ENCODE measurements at regions not wholly inside any gene's neighbourhood (a gene's known extent, or its start where the extent isn't known, plus 50 kb on each side); places are given as distances from the start of the nearest gene placed in this dataset.

DNA sequence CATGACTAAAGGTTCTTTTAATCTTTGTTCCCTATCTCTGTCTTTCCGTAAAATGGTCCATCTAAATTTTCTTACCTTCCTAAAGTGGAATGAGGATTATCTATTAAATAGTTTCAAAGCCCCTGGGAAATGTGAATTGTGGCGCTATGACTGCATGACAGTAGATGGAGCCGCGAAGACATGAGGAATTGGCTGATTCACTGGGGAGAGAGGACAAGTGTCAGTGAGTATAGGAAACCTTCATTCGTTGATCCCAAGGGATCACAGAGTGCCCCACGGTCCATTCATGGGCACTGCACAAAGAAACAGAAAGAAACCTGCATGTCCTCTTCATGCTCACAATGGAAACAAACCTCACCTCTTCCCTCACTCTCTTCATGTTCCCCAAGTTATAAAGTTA lies 479.3 kb upstream of the BTBD3 start:
- no peak for TF ChIP-seq EZH2 (IDR thresholded peaks at IDR 0.05; ENCODE audit: low read depth, unreplicated experiment)
- TF ChIP-seq POLR2AphosphoS5 (IDR thresholded peaks at IDR 0.05; ENCODE audit: low read depth), result no peak
- no peak for TF ChIP-seq CREB1 (CRISPR knock-in tag; IDR thresholded peaks at IDR 0.05; ENCODE audit: low read depth)
- TF ChIP-seq, protein P1, sequence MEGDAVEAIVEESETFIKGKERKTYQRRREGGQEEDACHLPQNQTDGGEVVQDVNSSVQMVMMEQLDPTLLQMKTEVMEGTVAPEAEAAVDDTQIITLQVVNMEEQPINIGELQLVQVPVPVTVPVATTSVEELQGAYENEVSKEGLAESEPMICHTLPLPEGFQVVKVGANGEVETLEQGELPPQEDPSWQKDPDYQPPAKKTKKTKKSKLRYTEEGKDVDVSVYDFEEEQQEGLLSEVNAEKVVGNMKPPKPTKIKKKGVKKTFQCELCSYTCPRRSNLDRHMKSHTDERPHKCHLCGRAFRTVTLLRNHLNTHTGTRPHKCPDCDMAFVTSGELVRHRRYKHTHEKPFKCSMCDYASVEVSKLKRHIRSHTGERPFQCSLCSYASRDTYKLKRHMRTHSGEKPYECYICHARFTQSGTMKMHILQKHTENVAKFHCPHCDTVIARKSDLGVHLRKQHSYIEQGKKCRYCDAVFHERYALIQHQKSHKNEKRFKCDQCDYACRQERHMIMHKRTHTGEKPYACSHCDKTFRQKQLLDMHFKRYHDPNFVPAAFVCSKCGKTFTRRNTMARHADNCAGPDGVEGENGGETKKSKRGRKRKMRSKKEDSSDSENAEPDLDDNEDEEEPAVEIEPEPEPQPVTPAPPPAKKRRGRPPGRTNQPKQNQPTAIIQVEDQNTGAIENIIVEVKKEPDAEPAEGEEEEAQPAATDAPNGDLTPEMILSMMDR (conservative IDR thresholded peaks at IDR 0.05; ENCODE audit: low read depth in 2 of 2), result peak in 1 of 2 experiments; percentile 69; a peak in 3 of 4 replicates
- no peak for TF ChIP-seq EZH2phosphoT487 (IDR thresholded peaks at IDR 0.05; ENCODE audit: unreplicated experiment)
- no peak for TF ChIP-seq JUNB (IDR thresholded peaks at IDR 0.05; ENCODE audit: unreplicated experiment)
- TF ChIP-seq, protein P2, sequence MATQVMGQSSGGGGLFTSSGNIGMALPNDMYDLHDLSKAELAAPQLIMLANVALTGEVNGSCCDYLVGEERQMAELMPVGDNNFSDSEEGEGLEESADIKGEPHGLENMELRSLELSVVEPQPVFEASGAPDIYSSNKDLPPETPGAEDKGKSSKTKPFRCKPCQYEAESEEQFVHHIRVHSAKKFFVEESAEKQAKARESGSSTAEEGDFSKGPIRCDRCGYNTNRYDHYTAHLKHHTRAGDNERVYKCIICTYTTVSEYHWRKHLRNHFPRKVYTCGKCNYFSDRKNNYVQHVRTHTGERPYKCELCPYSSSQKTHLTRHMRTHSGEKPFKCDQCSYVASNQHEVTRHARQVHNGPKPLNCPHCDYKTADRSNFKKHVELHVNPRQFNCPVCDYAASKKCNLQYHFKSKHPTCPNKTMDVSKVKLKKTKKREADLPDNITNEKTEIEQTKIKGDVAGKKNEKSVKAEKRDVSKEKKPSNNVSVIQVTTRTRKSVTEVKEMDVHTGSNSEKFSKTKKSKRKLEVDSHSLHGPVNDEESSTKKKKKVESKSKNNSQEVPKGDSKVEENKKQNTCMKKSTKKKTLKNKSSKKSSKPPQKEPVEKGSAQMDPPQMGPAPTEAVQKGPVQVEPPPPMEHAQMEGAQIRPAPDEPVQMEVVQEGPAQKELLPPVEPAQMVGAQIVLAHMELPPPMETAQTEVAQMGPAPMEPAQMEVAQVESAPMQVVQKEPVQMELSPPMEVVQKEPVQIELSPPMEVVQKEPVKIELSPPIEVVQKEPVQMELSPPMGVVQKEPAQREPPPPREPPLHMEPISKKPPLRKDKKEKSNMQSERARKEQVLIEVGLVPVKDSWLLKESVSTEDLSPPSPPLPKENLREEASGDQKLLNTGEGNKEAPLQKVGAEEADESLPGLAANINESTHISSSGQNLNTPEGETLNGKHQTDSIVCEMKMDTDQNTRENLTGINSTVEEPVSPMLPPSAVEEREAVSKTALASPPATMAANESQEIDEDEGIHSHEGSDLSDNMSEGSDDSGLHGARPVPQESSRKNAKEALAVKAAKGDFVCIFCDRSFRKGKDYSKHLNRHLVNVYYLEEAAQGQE (IDR thresholded peaks at IDR 0.05; ENCODE audit: unreplicated experiment), result no peak
- no peak for TF ChIP-seq ZNF331 (CRISPR knock-in tag; IDR thresholded peaks at IDR 0.05; ENCODE audit: low read depth)
- no peak for TF ChIP-seq STAT1 (IDR thresholded peaks at IDR 0.05; ENCODE audit: unreplicated experiment)
- no peak for TF ChIP-seq ZNF114 (CRISPR knock-in tag; IDR thresholded peaks at IDR 0.05)
- TF ChIP-seq, protein P3, sequence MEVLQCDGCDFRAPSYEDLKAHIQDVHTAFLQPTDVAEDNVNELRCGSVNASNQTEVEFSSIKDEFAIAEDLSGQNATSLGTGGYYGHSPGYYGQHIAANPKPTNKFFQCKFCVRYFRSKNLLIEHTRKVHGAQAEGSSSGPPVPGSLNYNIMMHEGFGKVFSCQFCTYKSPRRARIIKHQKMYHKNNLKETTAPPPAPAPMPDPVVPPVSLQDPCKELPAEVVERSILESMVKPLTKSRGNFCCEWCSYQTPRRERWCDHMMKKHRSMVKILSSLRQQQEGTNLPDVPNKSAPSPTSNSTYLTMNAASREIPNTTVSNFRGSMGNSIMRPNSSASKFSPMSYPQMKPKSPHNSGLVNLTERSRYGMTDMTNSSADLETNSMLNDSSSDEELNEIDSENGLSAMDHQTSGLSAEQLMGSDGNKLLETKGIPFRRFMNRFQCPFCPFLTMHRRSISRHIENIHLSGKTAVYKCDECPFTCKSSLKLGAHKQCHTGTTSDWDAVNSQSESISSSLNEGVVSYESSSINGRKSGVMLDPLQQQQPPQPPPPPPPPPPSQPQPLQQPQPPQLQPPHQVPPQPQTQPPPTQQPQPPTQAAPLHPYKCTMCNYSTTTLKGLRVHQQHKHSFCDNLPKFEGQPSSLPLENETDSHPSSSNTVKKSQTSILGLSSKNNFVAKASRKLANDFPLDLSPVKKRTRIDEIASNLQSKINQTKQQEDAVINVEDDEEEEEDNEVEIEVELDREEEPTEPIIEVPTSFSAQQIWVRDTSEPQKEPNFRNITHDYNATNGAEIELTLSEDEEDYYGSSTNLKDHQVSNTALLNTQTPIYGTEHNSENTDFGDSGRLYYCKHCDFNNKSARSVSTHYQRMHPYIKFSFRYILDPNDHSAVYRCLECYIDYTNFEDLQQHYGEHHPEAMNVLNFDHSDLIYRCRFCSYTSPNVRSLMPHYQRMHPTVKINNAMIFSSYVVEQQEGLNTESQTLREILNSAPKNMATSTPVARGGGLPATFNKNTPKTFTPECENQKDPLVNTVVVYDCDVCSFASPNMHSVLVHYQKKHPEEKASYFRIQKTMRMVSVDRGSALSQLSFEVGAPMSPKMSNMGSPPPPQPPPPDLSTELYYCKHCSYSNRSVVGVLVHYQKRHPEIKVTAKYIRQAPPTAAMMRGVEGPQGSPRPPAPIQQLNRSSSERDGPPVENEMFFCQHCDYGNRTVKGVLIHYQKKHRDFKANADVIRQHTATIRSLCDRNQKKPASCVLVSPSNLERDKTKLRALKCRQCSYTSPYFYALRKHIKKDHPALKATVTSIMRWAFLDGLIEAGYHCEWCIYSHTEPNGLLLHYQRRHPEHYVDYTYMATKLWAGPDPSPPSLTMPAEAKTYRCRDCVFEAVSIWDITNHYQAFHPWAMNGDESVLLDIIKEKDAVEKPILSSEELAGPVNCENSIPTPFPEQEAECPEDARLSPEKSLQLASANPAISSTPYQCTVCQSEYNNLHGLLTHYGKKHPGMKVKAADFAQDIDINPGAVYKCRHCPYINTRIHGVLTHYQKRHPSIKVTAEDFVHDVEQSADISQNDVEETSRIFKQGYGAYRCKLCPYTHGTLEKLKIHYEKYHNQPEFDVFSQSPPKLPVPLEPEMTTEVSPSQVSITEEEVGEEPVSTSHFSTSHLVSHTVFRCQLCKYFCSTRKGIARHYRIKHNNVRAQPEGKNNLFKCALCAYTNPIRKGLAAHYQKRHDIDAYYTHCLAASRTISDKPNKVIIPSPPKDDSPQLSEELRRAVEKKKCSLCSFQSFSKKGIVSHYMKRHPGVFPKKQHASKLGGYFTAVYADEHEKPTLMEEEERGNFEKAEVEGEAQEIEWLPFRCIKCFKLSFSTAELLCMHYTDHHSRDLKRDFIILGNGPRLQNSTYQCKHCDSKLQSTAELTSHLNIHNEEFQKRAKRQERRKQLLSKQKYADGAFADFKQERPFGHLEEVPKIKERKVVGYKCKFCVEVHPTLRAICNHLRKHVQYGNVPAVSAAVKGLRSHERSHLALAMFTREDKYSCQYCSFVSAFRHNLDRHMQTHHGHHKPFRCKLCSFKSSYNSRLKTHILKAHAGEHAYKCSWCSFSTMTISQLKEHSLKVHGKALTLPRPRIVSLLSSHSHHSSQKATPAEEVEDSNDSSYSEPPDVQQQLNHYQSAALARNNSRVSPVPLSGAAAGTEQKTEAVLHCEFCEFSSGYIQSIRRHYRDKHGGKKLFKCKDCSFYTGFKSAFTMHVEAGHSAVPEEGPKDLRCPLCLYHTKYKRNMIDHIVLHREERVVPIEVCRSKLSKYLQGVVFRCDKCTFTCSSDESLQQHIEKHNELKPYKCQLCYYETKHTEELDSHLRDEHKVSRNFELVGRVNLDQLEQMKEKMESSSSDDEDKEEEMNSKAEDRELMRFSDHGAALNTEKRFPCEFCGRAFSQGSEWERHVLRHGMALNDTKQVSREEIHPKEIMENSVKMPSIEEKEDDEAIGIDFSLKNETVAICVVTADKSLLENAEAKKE (CRISPR knock-in tag; IDR thresholded peaks at IDR 0.05), result no peak

All from GM23338 (cell line).